Left ventricle myocardium inferior (tissue), 1 donor: ENCODE measurements at regions not wholly inside any gene's neighbourhood (a gene's known extent, or its start where the extent isn't known, plus 50 kb on each side); places are given as distances from the start of the nearest gene placed in this dataset.

ENCODE experiments used
- DNase-seq: peaks from one replicate; pipeline ENCODE4 v3.0.0-alpha.2; 2020
- H3K27ac ChIP-seq: fragments of 200-600 bp; replicated peaks from 2 replicates; pipeline ENCODE4 v1.8.0; 2021
- H3K27me3 ChIP-seq: fragments of 200-600 bp; 2 replicates; pipeline ENCODE4 v1.8.0; 2021; ENCODE audit warnings: low read depth
- H3K36me3 ChIP-seq: fragments of 200-600 bp; 2 replicates; pipeline ENCODE4 v1.8.0; 2021
- H3K4me1 ChIP-seq: fragments of 200-600 bp; 2 replicates; pipeline ENCODE4 v1.8.0; 2021
- H3K4me3 ChIP-seq: fragments of 200-600 bp; 2 replicates; pipeline ENCODE4 v1.8.0; 2021; ENCODE audit warnings: mild to moderate bottlenecking, moderate library complexity
- H3K9me3 ChIP-seq: fragments of 200-600 bp; replicated peaks from 2 replicates; pipeline ENCODE4 v1.8.0; 2021
- CTCF ChIP-seq: fragments of 200-600 bp; IDR thresholded peaks from 2 replicates; pipeline ENCODE4 v1.8.0; 2021; ENCODE audit warnings: antibody characterized with exemption, mild to moderate bottlenecking, borderline replicate concordance
- intact Hi-C: fragments of 100-400 bp; cut with micrococcal nuclease; formaldehyde crosslinking; loops from one replicate; pipeline ENCODE4 v1.11.0; 2022
- donor health status: DM: no; HTN: yes; CAD: no; lungs with severe emphysema.

GRCh38 chr6:135701426-135701825, 150.1 kb upstream of the PDE7B start:
- no peaks in the 10 kb centered on the region for H3K36me3 ChIP-seq
- no peaks in the 10 kb centered on the region for H3K4me1 ChIP-seq
- no peaks in the 10 kb centered on the region for H3K9me3 ChIP-seq
- no peak for DNase-seq
- H3K27ac ChIP-seq: no peak overlapping the region
- no peak overlapping the region for H3K4me3 ChIP-seq
- TF ChIP-seq CTCF: no peak
- no peaks in the 10 kb centered on the region for H3K27me3 ChIP-seq
- intact Hi-C loops: no loop called here

GRCh38 chr6:135703007-135703406, 148.5 kb upstream of the PDE7B start:
- H3K27me3 ChIP-seq: no peaks in the 10 kb centered on the region
- no peaks in the 10 kb centered on the region for H3K9me3 ChIP-seq
- no peak overlapping the region for H3K4me3 ChIP-seq
- no peak for TF ChIP-seq CTCF
- DNase-seq: no peak
- H3K36me3 ChIP-seq: no peaks in the 10 kb centered on the region
- H3K4me1 ChIP-seq: no peaks in the 10 kb centered on the region
- intact Hi-C loops: no loop called here
- no peak overlapping the region for H3K27ac ChIP-seq

- no peaks in the 10 kb centered on the region for H3K27me3 ChIP-seq
- intact Hi-C loops: no loop called here
- TF ChIP-seq CTCF: no peak
- H3K4me1 ChIP-seq: no peaks in the 10 kb centered on the region
- DNase-seq: no peak
- H3K27ac ChIP-seq: no peak overlapping the region
- no peaks in the 10 kb centered on the region for H3K9me3 ChIP-seq
- H3K36me3 ChIP-seq: no peaks in the 10 kb centered on the region
- H3K4me3 ChIP-seq: no peak overlapping the region
Observed at GRCh38 chr6:135703621-135704020, 147.9 kb upstream of the PDE7B start.

GRCh38 chr6:135707426-135707825, 144.1 kb upstream of the PDE7B start:
- H3K9me3 ChIP-seq: no peaks in the 10 kb centered on the region
- H3K4me3 ChIP-seq: no peak overlapping the region
- no peaks in the 10 kb centered on the region for H3K36me3 ChIP-seq
- H3K27ac ChIP-seq: no peak overlapping the region
- H3K27me3 ChIP-seq: no peaks in the 10 kb centered on the region
- no peak for TF ChIP-seq CTCF
- H3K4me1 ChIP-seq: no peaks in the 10 kb centered on the region
- intact Hi-C loops: no loop called here
- DNase-seq: no peak

- no peak for DNase-seq
- TF ChIP-seq CTCF: no peak
- Histone ChIP-seq H3K27ac (no peak overlapping the region), H3K4me1 (no peaks in the 10 kb centered on the region), H3K9me3 (no peaks in the 10 kb centered on the region), H3K36me3 (no peaks in the 10 kb centered on the region), H3K27me3 (no peaks in the 10 kb centered on the region), H3K4me3 (no peak overlapping the region)
- intact Hi-C loops: no loop called here
Observed at GRCh38 chr6:135710042-135710441, 141.5 kb upstream of the PDE7B start.

- intact Hi-C loops: no loop called here
- Histone ChIP-seq H3K4me1 (no peaks in the 10 kb centered on the region), H3K4me3 (no peak overlapping the region), H3K27ac (no peak overlapping the region), H3K27me3 (no peaks in the 10 kb centered on the region), H3K9me3 (peaks cover 40% of the 10 kb centered on the region), H3K36me3 (peaks cover 8% of the 10 kb centered on the region)
- no peak for DNase-seq
- TF ChIP-seq CTCF: no peak
Observed at GRCh38 chr6:135722190-135722589, 129.3 kb upstream of the PDE7B start.
